BLaER1 treated with 17β-estradiol and CSF1 and Interleukin-3, amounts not matched to agents 10 nM and 100 nM (cell line): ENCODE measurements at regions not wholly inside any gene's neighbourhood (a gene's known extent, or its start where the extent isn't known, plus 50 kb on each side); places are given as distances from the start of the nearest gene placed in this dataset.

Source experiments
- H3K27ac ChIP-seq, 11 experiments: shearing (Covaris generic); formaldehyde crosslinking; 2 replicates each; pipeline ENCODE4 v1.8.1; 2022
- H3K27me3 ChIP-seq, 11 experiments: shearing (Covaris generic); formaldehyde crosslinking; 2 replicates each; pipeline ENCODE4 v1.8.1; 2022
- H3K36me3 ChIP-seq, 11 experiments: shearing (Covaris generic); formaldehyde crosslinking; 2 replicates each; pipeline ENCODE4 v1.8.1; 2022
- H3K4me1 ChIP-seq, 10 experiments: shearing (Covaris generic); formaldehyde crosslinking; 2 replicates each; pipeline ENCODE4 v1.8.1; 2022
- H3K4me2 ChIP-seq, 11 experiments: shearing (Covaris generic); formaldehyde crosslinking; 2 replicates each; pipeline ENCODE4 v1.8.1; 2022
- H3K4me3 ChIP-seq, 10 experiments: shearing (Covaris generic); formaldehyde crosslinking; 2 replicates each; pipeline ENCODE4 v1.8.1; 2022
- H3K9ac ChIP-seq, 11 experiments: shearing (Covaris generic); formaldehyde crosslinking; 2 replicates each; pipeline ENCODE4 v1.8.1; 2022
- H3K9me3 ChIP-seq, 11 experiments: shearing (Covaris generic); formaldehyde crosslinking; replicated peaks in 1 of 11; 2 replicates each; pipeline ENCODE4 v1.8.1; 2022
- H4K20me1 ChIP-seq, 11 experiments: shearing (Covaris generic); formaldehyde crosslinking; 2 replicates each; pipeline ENCODE4 v1.8.1; 2022
- Cebpa-rat ChIP-seq, 11 experiments: shearing (Covaris generic); IDR thresholded peaks; 2 replicates each; pipeline ENCODE4 v1.8.1; 2022

DNA sequence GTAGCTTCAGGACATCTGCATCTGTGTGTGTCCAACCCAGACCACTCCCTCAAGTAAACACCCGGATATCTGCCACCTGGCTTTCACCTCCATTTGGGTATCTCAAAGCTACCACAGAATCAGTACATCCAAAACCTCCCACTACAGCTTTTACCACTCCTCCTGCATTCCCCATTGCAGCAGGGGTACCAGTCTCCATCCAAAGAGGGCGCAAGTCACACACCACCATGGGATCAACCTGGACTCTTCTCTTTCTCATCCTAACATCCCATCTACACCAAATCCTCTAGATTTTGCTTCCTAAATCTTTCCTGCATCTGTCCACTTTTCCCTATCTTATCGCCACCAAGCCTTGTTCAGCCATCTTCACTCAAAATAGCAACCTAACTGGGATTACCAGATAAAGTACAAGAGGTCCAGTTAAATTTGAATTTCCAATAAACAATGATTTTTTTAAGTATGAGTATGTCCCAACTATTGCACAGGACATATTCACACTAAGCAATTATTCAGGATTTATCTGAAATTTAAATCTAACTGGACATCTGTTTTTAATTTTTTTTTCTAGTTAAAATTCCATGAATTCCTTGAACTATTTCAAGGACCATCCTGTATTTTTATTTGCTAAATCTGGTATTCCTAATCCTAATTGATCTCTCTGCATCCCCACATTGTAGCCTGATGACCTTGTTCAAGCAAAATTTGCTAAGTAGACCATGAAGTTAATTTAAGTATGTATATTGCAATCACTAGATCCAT, 164.3 kb upstream of the MLN start:
- Histone ChIP-seq H3K36me3 (no peaks in the 10 kb centered on the region), H3K9ac (no peak overlapping the region), H3K9me3 (peaks cover 7 to 47% (median 22%) of the 10 kb centered on the region in 11 experiments; a peak in 19 of 22 replicates), H3K27ac (no peak overlapping the region), H3K4me1 (peaks cover 0 to 9% (median 0%) of the 10 kb centered on the region in 10 experiments; a peak in 5 of 20 replicates), H4K20me1 (no peaks in the 10 kb centered on the region), H3K4me3 (no peak overlapping the region), H3K4me2 (0 out of 22 replicates have a peak overlapping the region, but pooled peaks of 1 of the 11 experiments have one; percentile 25), H3K27me3 (no peaks in the 10 kb centered on the region)
- TF ChIP-seq Cebpa-rat (IDR thresholded peaks at IDR 0.05), result no peak

DNA sequence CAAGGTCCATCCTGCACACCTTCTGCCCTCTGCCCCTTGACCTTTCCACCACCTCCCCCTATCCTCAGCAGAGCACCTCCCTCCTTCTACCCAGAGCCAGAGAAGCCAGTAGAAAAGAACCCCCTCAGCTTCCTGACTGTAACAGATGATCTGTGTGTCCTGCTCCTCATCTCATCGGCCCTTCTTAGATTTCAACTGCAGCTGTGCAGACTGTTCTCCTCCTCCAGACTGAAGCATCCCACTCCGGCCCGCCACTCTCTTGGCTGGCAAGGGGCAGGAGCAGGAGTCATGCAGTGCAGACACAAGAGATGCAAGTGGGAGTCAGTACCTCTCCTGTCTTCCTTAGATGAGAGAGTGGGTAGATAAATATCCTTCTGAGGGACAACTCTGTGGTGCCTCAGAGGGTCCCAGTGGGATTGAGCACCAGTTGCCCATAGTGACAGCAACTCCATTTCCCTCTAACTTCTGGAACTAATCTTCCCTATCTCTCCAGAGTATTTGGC, 163.5 kb upstream of the MLN start:
- peaks cover 1 to 38% (median 19%) of the 10 kb centered on the region in 11 experiments; a peak in 18 of 22 replicates for H3K9me3 ChIP-seq
- H3K36me3 ChIP-seq, result no peaks in the 10 kb centered on the region
- TF ChIP-seq Cebpa-rat (IDR thresholded peaks at IDR 0.05), result no peak
- H3K4me2 ChIP-seq, result peak overlapping the region in 5 of 11 experiments; percentile 3 to 28 (median 18); a peak in 5 of 22 replicates
- no peak overlapping the region for H3K9ac ChIP-seq
- H3K4me3 ChIP-seq, result no peak overlapping the region
- no peaks in the 10 kb centered on the region; a peak in 1 of 22 replicates for H4K20me1 ChIP-seq
- H3K27ac ChIP-seq, result no peak overlapping the region
- H3K27me3 ChIP-seq, result no peaks in the 10 kb centered on the region
- H3K4me1 ChIP-seq, result peaks cover 0 to 14% (median 0%) of the 10 kb centered on the region in 10 experiments; a peak in 5 of 20 replicates

DNA sequence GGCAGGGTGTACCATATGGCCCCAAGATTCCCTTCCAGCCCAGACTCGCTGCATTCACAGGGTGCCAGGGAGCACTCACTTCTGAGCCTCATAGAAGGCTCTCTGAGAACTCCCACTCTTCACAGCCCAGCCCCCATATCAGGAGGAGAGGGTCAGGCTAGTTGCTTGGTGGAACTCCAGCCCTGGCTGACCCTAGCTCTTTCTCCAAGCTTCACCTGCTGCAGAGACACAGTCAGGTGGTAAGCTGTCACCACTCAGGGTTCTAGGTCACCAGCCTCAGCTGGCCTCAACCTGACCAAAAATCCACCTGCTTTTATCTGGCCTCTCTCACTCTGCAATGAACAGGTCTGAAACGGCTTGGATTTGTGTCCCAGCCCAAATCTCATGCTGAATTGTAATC, 162.7 kb upstream of the MLN start:
- no peak overlapping the region for H3K9ac ChIP-seq
- H3K4me2 ChIP-seq, result no peak overlapping the region
- no peak for TF ChIP-seq Cebpa-rat (IDR thresholded peaks at IDR 0.05)

DNA sequence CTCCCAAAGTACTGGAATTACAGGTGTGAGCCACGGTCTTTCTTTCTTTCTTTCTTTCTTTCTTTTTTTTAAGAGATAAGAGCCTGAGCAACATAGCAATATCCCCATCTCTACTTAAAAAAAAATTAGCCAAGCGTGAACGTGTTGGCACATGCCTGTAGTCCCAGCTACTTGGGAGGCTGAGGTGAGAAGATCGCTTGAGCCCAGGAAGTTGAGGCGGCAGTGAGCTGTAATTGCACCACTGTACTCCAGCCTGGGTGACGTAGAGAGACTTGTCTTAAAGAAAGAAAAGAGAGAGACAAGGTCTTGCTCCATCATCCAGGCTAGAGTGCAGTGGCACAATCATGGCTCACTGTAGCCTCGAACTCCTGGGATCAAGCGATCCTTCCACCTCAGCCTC, 162.0 kb upstream of the MLN start:
- Histone ChIP-seq H3K36me3 (no peaks in the 10 kb centered on the region), H3K27ac (no peak overlapping the region), H3K4me3 (no peak overlapping the region), H4K20me1 (peaks cover 0 to 2% (median 0%) of the 10 kb centered on the region in 11 experiments; a peak in 2 of 22 replicates), H3K9me3 (peaks cover 0 to 29% (median 9%) of the 10 kb centered on the region in 11 experiments; a peak in 10 of 22 replicates), H3K4me1 (peaks cover 0 to 14% (median 0%) of the 10 kb centered on the region in 10 experiments; a peak in 5 of 20 replicates), H3K27me3 (no peaks in the 10 kb centered on the region), H3K4me2 (no peak overlapping the region), H3K9ac (no peak overlapping the region)
- no peak for TF ChIP-seq Cebpa-rat (IDR thresholded peaks at IDR 0.05)

More for the DNA sequence above, 162.7 kb upstream of the MLN start:
- no peaks in the 10 kb centered on the region for H3K36me3 ChIP-seq
- no peak overlapping the region for H3K27ac ChIP-seq
- no peak overlapping the region for H3K4me3 ChIP-seq
- peaks cover 0 to 30% (median 11%) of the 10 kb centered on the region in 11 experiments; a peak in 16 of 22 replicates for H3K9me3 ChIP-seq
- H3K27me3 ChIP-seq, result no peaks in the 10 kb centered on the region
- peaks cover 0 to 14% (median 0%) of the 10 kb centered on the region in 10 experiments; a peak in 5 of 20 replicates for H3K4me1 ChIP-seq
- no peaks in the 10 kb centered on the region; a peak in 1 of 22 replicates for H4K20me1 ChIP-seq

DNA sequence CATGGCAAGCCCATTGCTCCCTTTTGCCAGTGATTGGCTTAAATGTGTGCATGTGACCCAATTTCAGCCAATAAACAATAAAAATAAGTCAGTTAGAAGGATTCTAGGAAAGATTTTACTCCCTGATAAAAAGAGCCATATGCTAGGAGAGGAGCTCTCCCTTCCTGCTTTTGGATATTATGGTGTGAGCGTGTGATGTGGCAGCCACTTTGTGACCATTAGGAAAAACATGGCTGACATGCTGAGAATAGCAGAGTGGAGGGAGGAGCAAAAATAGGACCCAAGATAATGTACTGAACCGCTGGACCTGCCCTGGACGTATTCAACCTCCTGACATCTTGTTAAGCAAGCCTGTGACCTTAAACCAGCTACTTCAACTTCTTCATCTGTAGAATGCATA, 160.6 kb upstream of the MLN start:
- Histone ChIP-seq H3K9me3 (peaks cover 0 to 29% (median 9%) of the 10 kb centered on the region in 11 experiments; a peak in 10 of 22 replicates), H3K4me3 (no peak overlapping the region), H4K20me1 (peaks cover 0 to 13% (median 0%) of the 10 kb centered on the region in 11 experiments; a peak in 3 of 22 replicates), H3K27me3 (no peaks in the 10 kb centered on the region), H3K4me2 (no peak overlapping the region), H3K27ac (no peak overlapping the region), H3K9ac (no peak overlapping the region), H3K4me1 (peaks cover 0 to 19% (median 0%) of the 10 kb centered on the region in 10 experiments; a peak in 5 of 20 replicates), H3K36me3 (no peaks in the 10 kb centered on the region)
- no peak for TF ChIP-seq Cebpa-rat (IDR thresholded peaks at IDR 0.05)

DNA sequence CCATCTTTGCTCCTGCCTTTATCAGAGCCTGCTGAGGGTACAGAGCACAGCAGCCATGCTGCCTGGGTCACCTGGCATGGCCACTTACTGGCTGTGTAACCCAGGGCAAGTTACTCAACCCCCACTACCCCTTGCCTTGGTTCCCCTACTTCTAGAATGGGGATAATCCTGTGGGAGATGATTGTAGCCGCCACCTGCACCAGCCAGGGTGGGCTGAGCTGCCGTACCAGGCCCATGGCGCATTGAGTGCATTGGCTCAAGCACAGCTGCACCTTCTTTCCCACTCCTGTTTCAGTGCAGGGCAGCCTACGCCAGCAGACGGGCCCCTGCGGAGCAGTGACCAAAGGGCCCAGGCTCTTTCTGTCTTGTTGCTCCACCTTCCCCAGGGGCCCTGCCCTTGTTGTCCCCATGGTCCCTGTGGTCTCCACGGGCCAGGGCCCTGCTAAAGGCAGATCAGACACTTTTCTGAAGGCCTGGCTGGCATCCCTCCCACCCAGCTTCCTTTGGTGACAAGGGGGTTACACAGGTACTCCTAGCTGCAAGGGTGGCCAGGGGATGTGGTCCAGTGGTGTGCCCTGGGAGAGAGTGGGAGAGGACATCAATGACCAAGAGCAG, 159.4 kb upstream of the MLN start:
- Histone ChIP-seq H3K27ac (no peak overlapping the region), H3K9ac (no peak overlapping the region), H3K4me1 (peaks cover 0 to 28% (median 8%) of the 10 kb centered on the region in 10 experiments; a peak in 12 of 20 replicates), H3K27me3 (no peaks in the 10 kb centered on the region), H4K20me1 (peaks cover 0 to 13% (median 0%) of the 10 kb centered on the region in 11 experiments; a peak in 3 of 22 replicates), H3K9me3 (peaks cover 0 to 29% (median 9%) of the 10 kb centered on the region in 11 experiments; a peak in 10 of 22 replicates), H3K4me2 (no peak overlapping the region), H3K4me3 (no peak overlapping the region), H3K36me3 (no peaks in the 10 kb centered on the region)
- TF ChIP-seq Cebpa-rat (IDR thresholded peaks at IDR 0.05), result no peak

DNA sequence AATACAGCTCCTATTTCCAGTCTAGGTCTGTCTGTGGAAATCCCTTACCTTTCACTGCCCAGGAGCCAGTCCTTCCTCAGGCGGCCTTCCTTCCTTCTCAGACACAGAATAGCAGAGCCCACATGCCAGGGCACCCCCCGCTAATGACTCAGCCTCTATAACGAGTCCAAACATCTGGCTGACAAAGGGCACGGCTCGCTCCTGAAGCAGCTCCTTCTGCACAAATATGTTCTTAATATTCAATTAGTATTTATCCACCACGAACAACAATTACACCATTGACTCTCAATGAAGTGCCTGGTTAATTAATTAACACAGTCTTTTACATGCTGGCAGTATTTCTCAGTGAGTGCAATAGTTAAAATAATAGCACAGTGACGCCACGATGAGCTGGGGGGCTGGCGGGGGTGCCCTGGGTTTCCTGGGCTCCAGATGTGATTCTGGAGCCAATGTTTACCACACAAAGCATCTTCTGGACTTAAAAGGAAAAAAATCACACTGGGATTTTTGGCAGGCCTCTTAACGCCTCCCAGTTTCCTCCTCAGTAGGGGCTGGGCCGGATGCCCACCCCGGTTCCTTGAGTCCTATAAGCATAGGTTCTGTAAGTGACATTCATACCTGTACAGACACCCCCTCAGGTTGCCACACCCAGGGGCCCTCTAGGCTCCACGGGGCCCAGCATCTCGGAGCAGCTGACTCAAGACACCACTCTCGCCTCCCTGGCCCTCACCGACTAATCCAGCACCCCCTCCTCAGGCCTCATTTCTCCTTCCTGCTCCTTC, 158.6 kb upstream of the MLN start:
- Histone ChIP-seq H4K20me1 (peaks cover 0 to 13% (median 0%) of the 10 kb centered on the region in 11 experiments; a peak in 3 of 22 replicates), H3K4me2 (no peak overlapping the region), H3K4me3 (no peak overlapping the region), H3K4me1 (peaks cover 0 to 32% (median 10%) of the 10 kb centered on the region in 10 experiments; a peak in 12 of 20 replicates), H3K36me3 (no peaks in the 10 kb centered on the region), H3K27ac (no peak overlapping the region), H3K27me3 (no peaks in the 10 kb centered on the region), H3K9ac (no peak overlapping the region), H3K9me3 (peaks cover 0 to 25% (median 9%) of the 10 kb centered on the region in 11 experiments; a peak in 10 of 22 replicates)
- no peak for TF ChIP-seq Cebpa-rat (IDR thresholded peaks at IDR 0.05)

DNA sequence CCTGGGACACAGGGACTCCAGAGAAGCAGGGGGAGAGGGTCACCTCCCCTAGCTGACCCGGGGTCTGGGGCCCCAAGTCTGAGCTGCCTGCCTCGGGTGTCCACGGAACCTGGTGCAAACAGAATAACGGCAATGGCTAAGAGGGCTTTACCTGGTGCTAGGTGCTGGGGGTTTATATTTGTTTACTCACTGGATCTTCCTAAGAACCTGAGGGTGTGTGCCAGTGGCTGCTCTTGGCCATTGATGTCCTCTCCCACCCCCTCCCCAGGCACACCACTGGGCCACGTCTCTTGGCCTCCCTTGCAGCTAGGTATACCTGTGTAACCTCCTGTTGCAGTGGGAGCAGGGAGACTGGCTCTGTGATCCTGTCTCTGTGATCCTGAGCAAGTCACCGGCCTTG, 157.9 kb upstream of the MLN start:
- H4K20me1 ChIP-seq, result peaks cover 0 to 13% (median 0%) of the 10 kb centered on the region in 11 experiments; a peak in 3 of 22 replicates
- H3K4me3 ChIP-seq, result no peak overlapping the region
- H3K27me3 ChIP-seq, result no peaks in the 10 kb centered on the region
- H3K9ac ChIP-seq, result no peak overlapping the region
- no peaks in the 10 kb centered on the region for H3K36me3 ChIP-seq
- no peak for TF ChIP-seq Cebpa-rat (IDR thresholded peaks at IDR 0.05)
- peaks cover 0 to 26% (median 9%) of the 10 kb centered on the region in 10 experiments; a peak in 12 of 20 replicates for H3K4me1 ChIP-seq
- H3K9me3 ChIP-seq, result peaks cover 0 to 18% (median 5%) of the 10 kb centered on the region in 11 experiments; a peak in 10 of 22 replicates
- no peak overlapping the region for H3K4me2 ChIP-seq
- H3K27ac ChIP-seq, result no peak overlapping the region
